Naive thymus-derived CD4-positive, alpha-beta T cell (primary cell): ENCODE measurements at regions not wholly inside any gene's neighbourhood (a gene's known extent, or its start where the extent isn't known, plus 50 kb on each side); places are given as distances from the start of the nearest gene placed in this dataset.
A peak's percentile ranks its signal among the peaks of the same experiment; 100 is the strongest.

Experiments used
- ATAC-seq: fragments of 150-1000 bp; cut with Tn5 transposase; 2 replicates; pipeline ENCODE4 v1.10.0; 2021; ENCODE audit warnings: mild to moderate bottlenecking, moderate library complexity
- CTCF ChIA-PET: fragments of 350-600 bp; sonication (Branson Sonifier 250); formaldehyde crosslinking; loops from one replicate; lab custom pipeline; 2021; ENCODE audit warnings: antibody characterized with exemption; lab: Charles Lee
- POLR2A ChIA-PET: fragments of 350-600 bp; sonication (Branson Sonifier 250); formaldehyde crosslinking; loops from one replicate; lab custom pipeline; 2021; ENCODE audit warnings: antibody characterized with exemption, inconsistent platforms; lab: Charles Lee
- DNase-seq, 9 donors: peaks; one replicate each; pipeline versions ENCODE4 v3.0.0 to v3.0.0-alpha.2; 2020 to 2022; ENCODE audit warnings: mixed read lengths in 1 of 9
- H3K27ac ChIP-seq: one replicate; pipeline ENCODE4 v1.7.0; 2013; ENCODE audit warnings: mild to moderate bottlenecking, low read depth, low read length, moderate library complexity
- H3K27me3 ChIP-seq, 2 donors: one replicate each; pipeline ENCODE4 v1.7.0; 2013; ENCODE audit warnings: low read length in 2 of 2, mild to moderate bottlenecking in 2 of 2, moderate library complexity in 2 of 2; ENCODE audit not compliant: control insufficient read depth in 2 of 2, insufficient read depth in 2 of 2
- H3K36me3 ChIP-seq, 3 experiments: 1 replicate in 2 of 3; 2 replicates in 1 of 3; pipeline ENCODE4 v1.7.0; 2013; ENCODE audit warnings: low read length in 3 of 3, mild to moderate bottlenecking in 3 of 3, moderate library complexity in 1 of 3; ENCODE audit not compliant: insufficient read depth in 3 of 3, control insufficient read depth in 2 of 3
- H3K4me1 ChIP-seq, 2 donors: one replicate each; pipeline ENCODE4 v1.7.0; 2013; ENCODE audit warnings: low read length in 2 of 2, mild to moderate bottlenecking in 2 of 2, moderate library complexity in 1 of 2; ENCODE audit not compliant: control insufficient read depth in 2 of 2, insufficient read depth in 2 of 2
- H3K4me3 ChIP-seq: 2 replicates; pipeline ENCODE4 v1.7.0; 2013; ENCODE audit warnings: mild to moderate bottlenecking, low read length
- H3K9me3 ChIP-seq, 3 experiments: 1 replicate in 2 of 3; 2 replicates in 1 of 3; pipeline ENCODE4 v1.7.0; 2013; ENCODE audit warnings: low read length in 3 of 3; ENCODE audit not compliant: control insufficient read depth in 2 of 3
- H3K27ac Mint-ChIP-seq, 9 donors: one replicate each; pipeline ENCODE4 v1.8.0; 2020 to 2022; ENCODE audit warnings: mixed read lengths in 9 of 9, mild to moderate bottlenecking in 8 of 9, moderate library complexity in 5 of 9, inconsistent platforms in 2 of 9
- H3K27me3 Mint-ChIP-seq, 5 donors: one replicate each; pipeline ENCODE4 v1.8.0; 2021 to 2022; ENCODE audit warnings: mixed read lengths in 5 of 5, mild to moderate bottlenecking in 1 of 5
- H3K36me3 Mint-ChIP-seq, 5 donors: one replicate each; pipeline ENCODE4 v1.8.0; 2020 to 2022; ENCODE audit warnings: mixed read lengths in 5 of 5, mild to moderate bottlenecking in 3 of 5, inconsistent platforms in 1 of 5
- H3K4me1 Mint-ChIP-seq, 7 donors: one replicate each; pipeline ENCODE4 v1.8.0; 2020 to 2022; ENCODE audit warnings: mixed read lengths in 7 of 7, mild to moderate bottlenecking in 3 of 7, inconsistent platforms in 1 of 7
- H3K4me3 Mint-ChIP-seq, 10 donors: one replicate each; pipeline ENCODE4 v1.8.0; 2020 to 2022; ENCODE audit warnings: mild to moderate bottlenecking in 10 of 10, mixed read lengths in 10 of 10, moderate library complexity in 6 of 10, inconsistent platforms in 2 of 10
- H3K9me3 Mint-ChIP-seq, 11 donors: one replicate each; pipeline ENCODE4 v1.8.0; 2020 to 2022; ENCODE audit warnings: mixed read lengths in 11 of 11, mild to moderate bottlenecking in 4 of 11, inconsistent platforms in 1 of 11, moderate library complexity in 1 of 11
- intact Hi-C, 2 donors: fragments of 100-400 bp; cut with micrococcal nuclease; formaldehyde crosslinking; loops; one replicate each; pipeline ENCODE4 v1.15.1; 2023

DNA sequence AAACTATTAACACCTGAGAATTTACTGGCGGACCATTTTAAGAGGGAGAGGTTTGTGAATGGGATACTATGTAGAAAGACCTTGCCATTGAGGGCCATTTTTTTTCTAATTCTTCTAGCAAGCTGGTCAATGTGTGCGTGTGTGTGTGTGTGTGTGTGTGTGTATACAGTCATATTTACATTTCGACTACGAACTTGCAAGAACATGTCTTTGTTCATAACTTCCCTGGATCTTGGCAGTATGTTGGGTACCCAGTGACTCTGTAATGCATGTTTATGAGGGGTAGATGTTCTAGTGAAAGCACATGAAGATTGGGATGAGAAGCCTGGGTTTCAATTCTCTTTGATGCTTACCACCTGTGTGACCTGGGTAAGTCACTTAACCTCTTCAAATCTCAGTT lies 133.6 kb downstream of the UBE2E3 start:
- Mint-ChIP-seq H3K4me1 (peaks cover 5 to 43% (median 22%) of the 10 kb centered on the region in 7 donors), H3K36me3 (peaks cover 0 to 39% (median 5%) of the 10 kb centered on the region in 5 donors), H3K4me3 (no peak overlapping the region), H3K27ac (peak overlapping the region in 1 of 9 donors; percentile 13), H3K9me3 (peaks cover 0 to 22% (median 2%) of the 10 kb centered on the region in 11 donors), H3K27me3 (no peaks in the 10 kb centered on the region)
- CTCF ChIA-PET = interaction anchor here (1.4 kb wide), 1 partner anchor 64 kb away, joined by 3 read pairs; no protein-coding TSS in a partner anchor
- Histone ChIP-seq H3K4me3 (no peak overlapping the region), H3K27ac (no peak overlapping the region), H3K27me3 (no peaks in the 10 kb centered on the region), H3K4me1 (no peaks in the 10 kb centered on the region), H3K36me3 (no peaks in the 10 kb centered on the region), H3K9me3 (no peaks in the 10 kb centered on the region)
- POLR2A ChIA-PET = no interaction called here
- intact Hi-C loops = no loop called here
- DNase-seq (no peak), ATAC-seq (no peak)

GRCh38 chr2:181116261-181116660 lies 135.9 kb downstream of the UBE2E3 start:
- CTCF ChIA-PET = no interaction called here

GRCh38 chr2:181117206-181117925 lies 137.0 kb downstream of the UBE2E3 start:
- DNase-seq (no peak), ATAC-seq (no peak)
- Mint-ChIP-seq H3K4me1 (peaks cover 13 to 48% (median 42%) of the 10 kb centered on the region in 7 donors), H3K27me3 (no peaks in the 10 kb centered on the region), H3K36me3 (peaks cover 4 to 44% (median 9%) of the 10 kb centered on the region in 5 donors), H3K9me3 (peaks cover 0 to 20% (median 4%) of the 10 kb centered on the region in 11 donors), H3K4me3 (no peak overlapping the region), H3K27ac (peak overlapping the region in 3 of 9 donors; percentile 26 to 73 (median 53))
- Histone ChIP-seq H3K27me3 (no peaks in the 10 kb centered on the region), H3K27ac (no peak overlapping the region), H3K4me3 (no peak overlapping the region), H3K36me3 (no peaks in the 10 kb centered on the region), H3K4me1 (peaks cover under 1 to 11% of the 10 kb centered on the region in 2 donors), H3K9me3 (no peaks in the 10 kb centered on the region)
- intact Hi-C loops = no loop called here
- CTCF ChIA-PET = interaction anchor here (0.6 to 0.7 kb wide), 2 partner anchors 35 to 61 kb away, joined by 3 read pairs; no protein-coding TSS in a partner anchor
- POLR2A ChIA-PET = interaction anchor here (0.7 kb wide), 2 partner anchors 28 to 364 kb away, joined by 3 read pairs; no protein-coding TSS in a partner anchor

More at GRCh38 chr2:181116261-181116660, 135.9 kb downstream of the UBE2E3 start:
- Mint-ChIP-seq H3K27ac (peak overlapping the region in 1 of 9 donors; percentile 56), H3K4me3 (no peak overlapping the region), H3K4me1 (peaks cover 10 to 40% (median 32%) of the 10 kb centered on the region in 7 donors), H3K36me3 (peaks cover 4 to 37% (median 9%) of the 10 kb centered on the region in 5 donors), H3K27me3 (no peaks in the 10 kb centered on the region), H3K9me3 (peaks cover 0 to 17% (median 4%) of the 10 kb centered on the region in 11 donors)
- POLR2A ChIA-PET = interaction anchor here (1.0 kb wide), 1 partner anchor 28 kb away, joined by 3 read pairs; no protein-coding TSS in a partner anchor
- no peak overlapping the region for H3K4me3 ChIP-seq
- H3K36me3 ChIP-seq = no peaks in the 10 kb centered on the region
- ATAC-seq (no peak), DNase-seq (no peak)
- H3K9me3 ChIP-seq = no peaks in the 10 kb centered on the region
- H3K27ac ChIP-seq = no peak overlapping the region
- H3K27me3 ChIP-seq = no peaks in the 10 kb centered on the region
- peaks cover 0 to 6% of the 10 kb centered on the region in 2 donors for H3K4me1 ChIP-seq
- intact Hi-C loops = loop anchor here in 1 of 2 donors (1.0 kb wide), 1 partner anchor 9 kb away; no protein-coding TSS in a partner anchor

GRCh38 chr2:181120625-181121024 lies 140.2 kb downstream of the UBE2E3 start:
- Histone ChIP-seq H3K27me3 (no peaks in the 10 kb centered on the region), H3K9me3 (no peaks in the 10 kb centered on the region), H3K36me3 (no peaks in the 10 kb centered on the region), H3K4me1 (peaks cover 20% of the 10 kb centered on the region in 2 donors), H3K27ac (no peak overlapping the region), H3K4me3 (no peak overlapping the region)
- peak overlapping the region in 5 of 10 donors; percentile 2 to 55 (median 12) for H3K4me3 Mint-ChIP-seq
- H3K27ac Mint-ChIP-seq = peak overlapping the region in 7 of 9 donors; percentile 26 to 86 (median 80)
- ChIA-PET POLR2A (interaction anchor here (1.2 to 1.7 kb wide), 2 partner anchors 21 to 186 kb away, joined by 3 to 6 read pairs; no protein-coding TSS in a partner anchor), CTCF (interaction anchor here (4.1 kb wide), 1 partner anchor 16 kb away, joined by 25 read pairs; no protein-coding TSS in a partner anchor)
- DNase-seq = no peak
- H3K27me3 Mint-ChIP-seq = no peaks in the 10 kb centered on the region
- peaks cover 0 to 16% (median 4%) of the 10 kb centered on the region in 11 donors for H3K9me3 Mint-ChIP-seq
- H3K36me3 Mint-ChIP-seq = peaks cover 4 to 41% (median 9%) of the 10 kb centered on the region in 5 donors
- no peak for ATAC-seq
- peaks cover 21 to 71% (median 64%) of the 10 kb centered on the region in 7 donors for H3K4me1 Mint-ChIP-seq
- intact Hi-C loops = loop anchor here in 1 of 2 donors (5.0 kb wide), 3 partner anchors 57 to 138 kb away; partner anchors contain the start of gene UBE2E3

DNA sequence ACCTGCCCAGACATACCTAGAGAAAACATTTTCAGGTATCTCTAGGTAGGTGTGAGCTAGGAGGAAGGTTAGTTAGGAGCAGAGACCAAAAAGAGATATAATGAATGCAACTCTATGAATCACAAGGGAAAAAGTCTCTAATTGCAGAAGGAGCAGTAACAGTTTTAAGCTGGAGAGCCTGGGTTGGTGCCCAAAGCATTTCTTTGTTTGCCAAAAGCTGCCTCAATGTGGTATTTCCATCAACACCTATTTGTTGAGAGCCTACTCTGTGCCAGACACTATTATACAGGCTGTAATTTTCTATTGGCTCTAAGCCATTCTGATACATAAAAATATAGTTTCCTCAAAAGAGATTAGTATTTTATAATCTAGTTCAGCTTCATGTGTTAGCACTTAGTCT lies 141.6 kb downstream of the UBE2E3 start:
- H3K27me3 ChIP-seq = no peaks in the 10 kb centered on the region
- ChIA-PET POLR2A (interaction anchor here (0.6 to 2.1 kb wide), 11 partner anchors 9 to 363 kb away, joined by 3 to 10 read pairs (median 4); partner anchors contain the start of gene ITGA4), CTCF (interaction anchor here (0.8 to 4.1 kb wide), 4 partner anchors 17 to 184 kb away, joined by 3 to 25 read pairs (median 4); no protein-coding TSS in a partner anchor)
- no peak overlapping the region for H3K27ac ChIP-seq
- no peaks in the 10 kb centered on the region for H3K27me3 Mint-ChIP-seq
- H3K4me3 ChIP-seq = no peak overlapping the region
- peaks cover 30 to 32% of the 10 kb centered on the region in 2 donors for H3K4me1 ChIP-seq
- no peak for ATAC-seq
- H3K4me1 Mint-ChIP-seq = peaks cover 29 to 81% (median 73%) of the 10 kb centered on the region in 7 donors
- DNase-seq = no peak
- no peaks in the 10 kb centered on the region for H3K9me3 ChIP-seq
- intact Hi-C loops = loop anchor here in 1 of 2 donors (5.0 kb wide), 3 partner anchors 55 to 140 kb away; partner anchors contain the start of gene UBE2E3
- peaks cover 8 to 48% (median 14%) of the 10 kb centered on the region in 5 donors for H3K36me3 Mint-ChIP-seq
- peak overlapping the region in 2 of 10 donors; percentile 12 to 19 for H3K4me3 Mint-ChIP-seq
- H3K9me3 Mint-ChIP-seq = peaks cover 0 to 16% (median 4%) of the 10 kb centered on the region in 11 donors
- no peaks in the 10 kb centered on the region for H3K36me3 ChIP-seq
- H3K27ac Mint-ChIP-seq = peak overlapping the region in 7 of 9 donors; percentile 26 to 86 (median 64)

DNA sequence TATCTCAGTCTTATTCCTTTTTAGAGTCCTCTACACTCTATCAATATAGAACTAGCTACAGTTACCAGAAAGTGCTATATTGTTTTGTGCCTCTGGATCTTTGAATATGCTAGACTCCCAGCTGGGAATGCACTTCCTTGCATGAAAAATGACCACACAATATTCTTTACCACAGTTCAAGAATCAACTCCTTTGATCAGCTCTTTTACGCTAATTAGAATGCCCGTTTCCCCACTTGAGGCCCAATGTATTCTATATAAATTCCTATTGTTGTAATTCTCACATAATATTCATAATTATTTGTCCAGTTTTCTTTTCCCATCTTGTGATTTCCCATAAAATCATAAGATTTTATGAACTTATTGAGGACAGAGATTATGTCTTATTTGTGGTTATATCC lies 142.2 kb downstream of the UBE2E3 start:
- Histone ChIP-seq H3K4me1 (peaks cover 32 to 36% of the 10 kb centered on the region in 2 donors), H3K9me3 (no peaks in the 10 kb centered on the region), H3K27ac (no peak overlapping the region), H3K36me3 (no peaks in the 10 kb centered on the region), H3K27me3 (no peaks in the 10 kb centered on the region), H3K4me3 (no peak overlapping the region)
- CTCF ChIA-PET = interaction anchor here (0.8 to 4.1 kb wide), 3 partner anchors 18 to 183 kb away, joined by 3 to 25 read pairs (median 3); no protein-coding TSS in a partner anchor
- ATAC-seq = no peak
- Mint-ChIP-seq H3K36me3 (peaks cover 8 to 48% (median 14%) of the 10 kb centered on the region in 5 donors), H3K27ac (peak overlapping the region in 6 of 9 donors; percentile 13 to 89 (median 60)), H3K27me3 (no peaks in the 10 kb centered on the region), H3K9me3 (peaks cover 0 to 16% (median 4%) of the 10 kb centered on the region in 11 donors), H3K4me3 (peak overlapping the region in 3 of 10 donors; percentile 5 to 24 (median 22)), H3K4me1 (peaks cover 29 to 83% (median 73%) of the 10 kb centered on the region in 7 donors)
- intact Hi-C loops = loop anchor here in 1 of 2 donors (5.0 kb wide), 3 partner anchors 55 to 140 kb away; partner anchors contain the start of gene UBE2E3
- no peak for DNase-seq
- POLR2A ChIA-PET = interaction anchor here (0.6 to 2.1 kb wide), 8 partner anchors 8 to 362 kb away, joined by 3 to 10 read pairs (median 6); partner anchors contain the start of gene ITGA4
